GM21723 (cell line): ENCODE measurements at regions not wholly inside any gene's neighbourhood (a gene's known extent, or its start where the extent isn't known, plus 50 kb on each side); places are given as distances from the start of the nearest gene placed in this dataset.

Source experiments
- ATAC-seq: cut with Tn5 transposase; IDR thresholded peaks from one replicate; pipeline ENCODE4 v1.9.1; 2021; ENCODE audit warnings: mild to moderate bottlenecking, moderate library complexity; ENCODE audit not compliant: unreplicated experiment

DNA sequence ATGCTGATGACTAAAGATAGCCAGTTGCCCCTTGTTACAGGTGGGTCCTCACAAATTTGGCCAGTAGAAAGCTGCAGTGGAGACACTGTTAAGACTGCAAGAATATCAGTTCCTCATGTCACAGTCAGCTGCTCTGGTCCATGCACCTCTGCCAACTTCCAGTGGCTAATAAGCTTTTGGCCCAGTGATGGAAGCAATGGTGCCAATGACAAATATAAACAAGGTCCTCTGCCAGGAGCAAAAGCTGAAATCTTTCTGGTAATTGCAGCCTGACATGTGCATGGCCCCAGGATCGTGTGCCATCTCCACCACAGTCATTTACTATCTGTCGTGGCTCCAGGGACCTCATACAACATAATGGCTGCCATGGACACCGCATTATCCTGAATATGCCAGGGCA is 85.4 kb upstream of the TMEM260 start:
- no peak for ATAC-seq

DNA sequence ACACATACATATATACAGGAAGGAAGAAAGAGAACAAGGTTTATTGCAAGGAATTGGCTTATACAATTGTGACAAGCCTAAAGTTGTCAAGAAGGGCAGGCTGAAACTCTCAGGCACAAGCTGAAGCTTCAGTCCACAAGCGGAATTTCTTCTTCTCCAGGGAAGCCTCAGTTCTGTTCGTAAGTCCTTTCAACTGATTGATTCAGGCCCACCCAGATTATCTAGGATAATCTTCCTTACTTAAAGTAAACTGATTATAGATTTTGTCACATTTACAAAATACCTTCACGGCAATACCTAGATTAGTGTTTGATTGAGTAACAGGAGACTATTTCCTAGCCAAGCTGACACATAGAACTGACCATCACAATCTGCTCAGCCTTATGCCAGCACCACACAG is 81.5 kb upstream of the TMEM260 start:
- ATAC-seq: no peak

DNA sequence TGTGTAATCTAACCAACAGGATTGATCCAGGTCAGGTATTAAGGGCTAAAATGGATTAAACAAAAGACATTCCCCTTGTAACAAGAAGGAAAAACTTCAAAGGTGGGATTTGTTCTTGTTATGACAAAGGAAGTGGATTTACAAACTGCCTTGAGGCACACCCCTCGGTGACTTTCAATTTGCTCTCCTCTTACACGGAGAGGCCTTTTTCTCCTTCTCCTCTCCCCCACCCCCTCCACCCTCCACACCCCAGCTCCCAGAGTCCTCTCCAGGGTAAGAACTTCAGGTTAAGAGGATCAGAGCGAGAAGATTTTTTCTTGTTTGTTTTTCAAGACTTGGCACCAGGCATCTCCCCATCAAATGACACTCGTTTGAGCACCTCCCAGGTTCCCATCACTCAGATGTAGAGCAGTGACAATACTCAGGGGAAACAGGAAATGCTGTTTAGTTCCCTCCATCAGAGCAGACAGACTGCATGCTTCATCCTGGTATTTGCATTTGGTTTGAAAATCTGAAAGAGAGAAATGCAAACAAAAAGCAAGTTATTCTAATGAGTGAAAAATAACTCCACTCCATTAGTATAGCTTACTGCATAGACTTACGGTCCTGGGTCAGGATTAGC is 77.6 kb upstream of the TMEM260 start:
- no peak for ATAC-seq

DNA sequence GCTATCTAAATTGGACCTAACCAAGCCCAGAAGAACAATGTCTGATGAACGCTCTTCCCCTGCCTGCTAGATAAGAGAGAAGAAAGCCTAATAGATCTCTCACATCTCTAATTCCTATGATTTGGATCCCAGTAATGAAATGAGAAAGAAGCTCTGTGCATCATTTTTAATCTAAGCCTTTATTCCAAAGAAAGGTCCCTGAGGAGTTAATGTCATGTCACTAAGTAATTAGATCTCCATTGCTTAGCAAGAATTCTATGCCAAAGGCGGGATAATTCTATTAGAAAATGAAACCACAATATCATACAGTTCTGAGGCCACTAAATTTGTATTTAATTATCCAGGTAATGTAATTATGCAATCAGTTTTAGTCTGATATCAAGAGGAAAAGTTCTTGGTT is 74.2 kb upstream of the TMEM260 start:
- no peak for ATAC-seq

DNA sequence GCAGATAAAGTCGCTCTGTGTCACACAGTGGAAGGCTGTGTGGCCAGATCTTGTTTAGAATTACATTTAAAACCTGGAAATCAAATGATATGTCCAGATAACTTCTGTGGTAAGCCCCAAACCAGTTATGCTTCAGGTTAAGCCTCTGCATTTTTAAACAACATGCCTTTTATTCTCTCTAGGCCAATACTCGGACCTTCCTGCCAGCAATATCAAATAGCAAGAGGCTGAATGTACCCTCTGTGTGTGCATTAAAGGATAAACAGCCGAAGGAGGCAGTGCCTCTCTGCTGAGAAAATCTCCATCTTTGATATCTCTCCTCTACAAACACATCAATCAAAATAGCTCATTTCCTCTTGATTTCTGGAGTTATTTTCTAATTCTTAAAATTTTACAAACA is 67.1 kb upstream of the TMEM260 start:
- ATAC-seq: no peak

DNA sequence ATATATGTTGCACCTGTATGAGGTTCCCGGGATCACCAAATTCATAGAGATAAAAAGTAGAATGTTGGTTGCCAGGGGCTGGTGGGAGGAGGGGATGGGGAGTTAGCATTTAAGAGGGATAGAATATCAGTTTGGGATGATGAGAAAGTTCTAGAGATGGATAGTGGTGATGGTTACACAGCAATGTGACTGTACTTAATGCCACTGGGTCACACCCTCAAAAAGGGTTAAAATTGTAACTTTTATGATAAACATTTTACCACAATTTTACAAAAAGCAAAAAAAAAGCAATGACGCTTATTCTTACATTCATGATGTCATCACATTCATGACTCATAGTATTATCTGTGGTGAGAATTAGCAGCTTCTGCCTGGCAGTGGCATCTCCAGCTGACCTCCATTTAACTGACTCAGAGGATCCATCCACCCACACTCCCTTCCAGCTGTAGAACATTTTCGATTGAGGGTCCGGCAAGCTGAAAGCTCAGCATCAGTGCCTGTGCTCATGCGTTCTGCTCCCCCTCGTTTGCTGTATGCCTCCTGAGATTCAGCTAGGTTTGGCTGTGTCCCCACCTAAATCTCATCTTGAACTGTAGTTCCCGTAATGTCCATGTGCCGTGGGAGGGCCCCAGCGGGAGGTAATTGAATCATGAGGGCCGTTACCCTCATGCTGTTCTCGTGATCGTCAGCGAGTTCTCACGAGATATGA is 64.8 kb upstream of the TMEM260 start:
- ATAC-seq: no peak

DNA sequence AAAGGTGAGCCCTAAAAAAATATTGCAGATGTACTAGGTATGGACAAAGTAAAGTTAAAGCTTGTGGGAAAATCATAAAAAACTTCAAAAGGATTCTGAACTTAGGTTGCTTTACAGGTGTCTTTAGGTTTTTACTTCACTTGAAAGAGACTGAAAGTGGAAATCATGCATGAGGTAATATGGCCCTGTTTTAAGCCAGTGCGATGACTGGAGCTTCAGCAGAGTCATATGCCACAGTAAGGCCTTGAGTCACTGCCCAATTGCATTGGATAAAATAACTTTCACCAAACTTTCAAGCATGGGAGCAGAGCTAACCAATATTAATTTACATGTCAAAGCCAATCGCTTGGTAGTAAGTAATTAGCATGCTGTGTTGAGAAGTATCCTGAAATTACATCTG is 63.9 kb upstream of the TMEM260 start:
- no peak for ATAC-seq

DNA sequence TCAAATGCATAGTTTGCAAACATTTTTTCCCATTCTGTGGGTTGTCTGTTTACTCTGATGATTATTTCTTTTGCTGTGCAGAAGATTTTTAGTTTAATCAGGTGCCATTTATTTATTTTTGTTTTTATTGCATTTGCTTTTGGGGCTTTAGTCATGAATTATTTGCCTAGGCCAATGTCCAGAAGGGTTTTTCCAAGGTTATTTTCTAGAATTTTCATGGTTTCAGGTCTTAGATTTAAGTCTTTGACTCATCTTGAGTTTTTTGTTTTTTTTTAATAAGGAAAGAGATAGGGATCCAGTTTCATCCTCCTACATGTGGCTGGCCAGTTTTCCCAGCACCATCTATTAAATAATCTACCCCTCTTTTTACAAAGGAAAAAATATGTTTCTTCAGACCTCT is 57.2 kb upstream of the TMEM260 start:
- no peak for ATAC-seq

DNA sequence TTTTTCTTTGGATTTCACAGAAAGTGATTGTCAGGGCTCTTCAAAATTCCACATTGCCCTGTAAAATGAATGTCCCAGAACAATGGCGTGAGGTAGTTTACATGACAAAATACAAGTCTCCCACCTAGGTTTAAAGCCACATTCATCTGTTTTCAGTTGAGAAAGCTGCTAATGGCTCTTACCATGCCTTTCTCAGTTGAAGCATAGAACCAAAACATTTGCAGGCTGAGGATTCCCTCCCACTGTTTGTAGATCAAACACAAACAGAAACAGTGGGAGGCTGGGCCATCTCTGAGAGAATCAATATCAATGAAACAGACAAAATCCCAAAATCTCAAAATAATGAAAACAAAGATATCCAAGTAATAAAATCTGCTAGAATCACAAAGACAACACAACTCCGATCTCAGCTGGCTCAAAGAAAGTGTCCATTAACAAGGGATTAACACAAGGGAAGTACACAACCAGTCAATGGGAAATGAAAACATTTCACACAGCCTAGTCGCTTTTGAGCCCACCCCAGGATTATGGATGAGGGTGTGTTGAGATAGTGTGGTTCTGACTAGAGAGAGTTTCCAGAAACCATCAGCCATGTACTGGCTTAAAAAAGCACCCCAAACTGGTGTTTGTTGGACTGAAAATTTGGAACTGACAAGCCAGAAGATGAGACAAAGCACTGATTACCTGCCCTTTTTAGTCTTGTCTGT is 54.5 kb upstream of the TMEM260 start:
- ATAC-seq: no peak

DNA sequence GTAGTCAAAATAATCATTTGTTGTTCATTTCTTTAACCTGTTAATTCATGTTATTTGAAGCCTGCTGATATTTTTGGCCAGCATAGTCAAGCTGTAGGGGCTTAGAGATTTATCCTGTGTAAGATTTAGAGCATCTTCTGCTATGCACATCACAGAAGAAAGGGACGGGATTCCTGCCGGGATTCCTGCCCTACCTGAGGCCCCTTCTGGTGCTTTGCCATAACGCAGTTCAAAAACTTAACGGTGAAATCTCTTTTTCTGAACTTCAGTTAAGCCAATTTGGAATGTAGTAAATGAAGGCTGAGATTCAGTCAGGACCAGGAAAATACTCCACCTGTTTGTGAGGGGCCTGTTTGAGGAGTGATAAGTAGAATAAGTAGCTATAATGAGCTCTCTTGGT is 50.7 kb upstream of the TMEM260 start:
- ATAC-seq: no peak
